NCI-H1105 treated with DMSO at 0.1 percent for 48 hours (cell line): ENCODE measurements at regions not wholly inside any gene's neighbourhood (a gene's known extent, or its start where the extent isn't known, plus 50 kb on each side); places are given as distances from the start of the nearest gene placed in this dataset.
"Not testable (repeated sequence)": the region's sequence is repeated elsewhere in the genome, so short reads cannot be mapped to it uniquely, and the experiment has no call there.

Source experiments
- DNase-seq: peaks from one replicate; lab custom pipeline; 2025; lab: John Stamatoyannopoulos, UW

DNA sequence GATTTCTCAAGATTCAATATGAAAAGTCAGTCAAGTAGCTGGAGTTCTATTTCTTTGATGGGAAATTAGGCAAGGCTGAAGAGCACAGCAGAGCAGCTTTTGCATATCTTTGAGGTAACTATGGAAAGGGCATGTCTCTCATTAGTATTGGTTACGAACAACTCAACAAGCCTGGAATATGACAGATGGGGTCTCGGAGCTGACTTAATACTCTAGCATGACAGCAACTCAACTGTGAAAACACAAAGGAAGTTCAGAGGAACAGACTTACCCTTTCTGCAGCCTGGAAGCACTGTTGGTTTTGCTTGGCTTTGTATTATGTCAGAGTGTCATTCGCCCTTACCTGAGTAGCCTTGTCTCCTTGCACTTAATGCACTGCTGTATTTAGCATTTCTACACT lies 79.9 kb upstream of the AADAT start:
- no peak for DNase-seq

DNA sequence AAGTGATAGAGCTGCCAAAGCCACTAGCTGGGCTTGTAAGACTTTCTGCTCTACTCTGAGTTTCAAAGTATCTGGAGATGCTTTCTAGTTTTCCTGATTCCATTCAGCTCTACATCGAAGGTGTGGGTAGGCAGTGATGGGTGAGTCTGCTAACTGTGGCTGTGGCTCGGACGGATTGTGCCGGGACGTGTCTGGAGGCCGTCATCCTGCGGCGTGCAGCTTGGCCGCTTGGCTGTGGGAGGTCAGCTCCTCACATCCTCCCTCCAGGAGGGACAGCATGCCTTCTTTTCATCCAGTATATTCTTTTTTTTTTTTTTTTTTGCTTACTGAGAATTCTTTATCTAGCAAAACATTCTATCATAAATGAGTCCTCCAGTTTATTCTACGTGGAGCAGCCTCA lies 77.9 kb upstream of the AADAT start:
- no peak for DNase-seq

DNA sequence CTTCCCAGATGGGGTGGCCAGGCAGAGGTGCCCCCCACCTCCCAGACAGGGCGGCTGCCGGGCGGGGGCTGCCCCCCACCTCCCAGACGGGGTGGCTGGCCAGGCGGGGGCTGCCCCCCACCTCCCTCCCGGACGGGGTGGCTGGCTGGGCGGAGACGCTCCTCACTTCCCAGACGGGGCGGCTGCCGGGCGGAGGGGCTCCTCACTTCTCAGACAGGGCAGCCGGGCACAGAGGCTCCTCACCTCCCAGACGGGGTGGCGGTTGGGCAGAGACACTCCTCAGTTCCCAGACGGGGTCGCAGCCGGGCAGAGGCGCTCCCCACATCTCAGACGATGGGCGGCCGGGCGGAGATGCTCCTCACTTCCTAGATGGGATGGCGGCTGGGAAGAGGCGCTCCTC lies 76.4 kb upstream of the AADAT start:
- not testable (repeated sequence) for DNase-seq

DNA sequence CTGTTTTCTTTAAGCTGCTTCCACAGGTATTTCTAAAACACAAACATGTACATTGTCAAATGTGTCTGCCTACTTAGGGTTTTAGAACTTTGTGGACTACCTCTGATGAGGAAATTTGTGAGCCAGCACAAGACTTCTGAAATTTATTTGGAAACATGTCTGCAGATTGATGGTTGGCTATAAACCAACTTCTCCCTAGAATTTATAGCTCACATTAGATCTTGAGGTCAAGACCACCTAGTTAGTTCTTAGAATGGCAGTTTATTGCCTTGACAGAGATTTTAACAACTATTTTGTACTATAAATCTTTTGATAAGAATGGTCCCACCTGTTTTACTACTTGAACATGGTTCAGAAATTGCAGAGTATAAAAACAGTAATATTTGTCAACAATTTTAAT lies 72.7 kb upstream of the AADAT start:
- no peak for DNase-seq

DNA sequence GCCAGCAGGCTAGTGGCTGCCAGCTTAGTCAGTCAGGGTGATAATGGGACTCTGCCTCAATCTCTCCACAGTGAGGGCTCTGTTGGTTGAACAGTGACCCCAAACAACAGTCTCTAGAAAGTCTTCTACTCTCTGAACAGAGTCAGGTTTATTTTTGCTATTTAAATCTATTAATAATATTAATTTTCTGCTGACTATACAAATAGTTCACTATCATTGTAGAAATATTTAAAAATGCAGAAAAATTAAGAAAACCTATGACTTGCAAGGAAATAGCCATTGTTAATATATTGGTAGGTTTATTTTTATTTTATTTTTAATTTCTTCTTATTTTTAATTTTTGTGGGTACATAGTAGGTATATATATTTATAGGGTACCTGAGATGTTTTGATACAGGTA lies 67.9 kb upstream of the AADAT start:
- DNase-seq = no peak

DNA sequence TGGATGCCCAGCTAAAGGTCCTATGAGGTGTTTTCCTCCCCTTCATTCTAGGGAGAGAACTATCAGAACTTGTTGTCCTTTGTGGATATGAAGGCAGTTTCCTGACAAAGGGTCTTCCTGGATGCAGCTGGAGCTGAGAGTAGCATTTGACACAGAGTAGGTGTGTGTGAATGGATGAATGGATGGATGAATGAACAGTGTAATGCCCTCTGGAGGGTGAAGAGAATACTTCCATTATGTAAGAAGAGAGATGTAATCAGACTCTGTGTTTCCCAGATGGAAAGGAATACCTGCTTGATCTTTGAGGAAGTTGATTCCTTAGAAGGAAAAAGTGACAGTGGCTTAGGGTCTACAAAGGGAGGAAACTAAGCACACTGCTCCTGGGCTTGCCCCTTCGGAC lies 55.4 kb upstream of the AADAT start:
- DNase-seq = no peak

DNA sequence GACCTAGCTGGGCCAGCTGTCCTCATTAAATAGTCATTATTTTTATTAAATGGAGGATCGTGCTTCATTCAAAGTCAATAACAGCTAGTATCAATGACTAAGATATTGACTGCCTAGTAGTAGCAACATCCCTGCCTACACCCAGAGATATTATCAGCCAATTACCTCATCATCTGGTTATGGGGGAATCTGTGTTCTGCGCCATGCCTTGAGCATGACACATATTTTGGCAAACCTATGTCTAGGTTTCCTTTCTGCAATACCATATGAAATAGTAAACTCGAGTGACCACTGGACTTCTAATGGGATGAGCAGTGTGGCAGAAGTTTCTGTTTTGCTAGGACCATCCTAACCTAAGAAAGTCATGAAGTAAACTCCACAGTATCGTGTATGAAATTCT lies 50.0 kb upstream of the AADAT start:
- no peak for DNase-seq
